Epithelial cell of prostate (primary cell): ENCODE measurements at regions not wholly inside any gene's neighbourhood (a gene's known extent, or its start where the extent isn't known, plus 50 kb on each side); places are given as distances from the start of the nearest gene placed in this dataset.

ENCODE experiments used
- DNase-seq: peaks from one replicate; pipeline ENCODE4 v3.0.0-alpha.2; 2011; ENCODE audit warnings: low read depth, low spot score
- H3K27ac ChIP-seq: fragments of 450-650 bp; 2 replicates; pipeline ENCODE4 v1.5.1; 2017; ENCODE audit warnings: mild to moderate bottlenecking

DNA sequence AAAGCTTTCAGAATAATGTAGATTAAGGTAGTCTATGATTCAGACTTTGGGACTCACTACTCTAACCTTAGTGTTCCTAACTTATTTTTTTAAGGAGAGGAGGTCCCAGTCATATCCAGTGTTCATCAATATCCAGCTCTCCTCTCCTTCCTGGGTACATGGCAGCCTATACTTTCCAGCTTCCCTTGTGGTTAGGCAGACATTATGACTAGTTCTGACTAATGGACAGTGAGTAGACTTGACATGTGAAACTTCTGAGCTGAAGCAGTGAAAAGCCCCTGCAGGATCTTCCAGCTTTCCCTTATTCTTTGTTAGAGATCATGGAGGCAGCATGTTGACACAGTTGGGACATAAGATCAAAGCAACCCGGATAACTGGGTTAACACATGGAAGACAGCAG, 144.2 kb downstream of the PTPRU start:
- H3K27ac ChIP-seq, result no peak overlapping the region
- peak; percentile 49 for DNase-seq

DNA sequence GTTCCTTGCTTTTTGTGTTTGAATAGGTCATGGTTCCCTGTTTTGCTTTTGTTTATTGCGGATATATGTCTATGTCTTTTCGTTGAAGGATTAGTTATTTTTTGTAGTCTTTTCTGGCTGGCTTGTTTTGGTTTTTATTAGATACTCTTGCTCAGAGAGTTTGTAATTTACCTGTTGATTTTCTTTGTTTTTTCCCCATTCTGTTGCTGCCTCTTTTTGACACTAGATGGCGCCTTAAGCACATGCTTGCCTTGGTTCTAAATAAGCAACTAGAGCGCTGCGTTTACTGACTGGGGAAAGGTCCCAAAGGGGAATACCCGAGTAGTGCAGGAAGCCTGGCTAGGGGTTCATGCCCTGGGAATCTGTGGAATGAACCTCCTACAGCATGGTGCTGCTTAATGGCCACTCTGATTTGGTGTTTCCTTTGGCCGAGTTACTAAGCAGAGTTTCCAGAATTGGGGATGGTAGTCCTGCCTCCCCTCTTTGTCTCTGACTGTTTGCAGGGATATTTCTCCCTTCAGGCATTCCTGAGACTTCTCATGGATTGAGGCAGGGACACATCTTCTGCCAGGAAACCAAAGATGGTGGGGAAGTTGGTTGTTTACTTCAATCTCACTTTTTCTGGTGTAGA, 143.2 kb downstream of the PTPRU start:
- no peak overlapping the region for H3K27ac ChIP-seq
- no peak for DNase-seq
